ENCODE measurements at regions not wholly inside any gene's neighbourhood (a gene's known extent, or its start where the extent isn't known, plus 50 kb on each side); places are given as distances from the start of the nearest gene placed in this dataset.

DNA sequence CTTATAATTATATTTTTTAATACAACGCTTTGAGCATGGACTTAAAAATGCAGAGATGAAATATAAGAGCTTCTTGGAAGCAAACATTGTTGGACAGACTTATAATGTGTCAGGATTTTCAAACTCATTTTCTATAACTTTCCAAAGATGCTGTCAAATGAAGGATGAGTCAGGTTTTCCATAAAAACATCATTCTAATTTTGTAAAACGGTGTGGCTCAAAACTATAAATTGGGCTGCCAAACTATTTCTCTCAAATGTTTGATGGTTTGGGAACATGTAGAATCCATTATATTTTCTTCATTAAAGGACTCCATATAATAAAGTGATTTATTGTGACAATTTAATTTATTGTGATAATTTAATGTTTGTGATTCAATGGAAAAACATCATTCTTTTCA, 511.2 kb downstream of the USP25 start:
- FAIRE-seq: no peak
- no peak for DNase-seq (ENCODE audit: insufficient read length, low spot score)
- TF ChIP-seq PAX5 (IDR thresholded peaks at IDR 0.05; ENCODE audit: insufficient read depth, low read length, severe bottlenecking) (no peak), TAF1 (IDR thresholded peaks at IDR 0.05; ENCODE audit: low read depth, low read length) (no peak), SPI1 (IDR thresholded peaks at IDR 0.05; ENCODE audit: low read depth, low read length) (no peak), POU2F2 (IDR thresholded peaks at IDR 0.05; ENCODE audit: low read depth, low read length) (no peak), POLR2A (IDR thresholded peaks at IDR 0.05; ENCODE audit: low read depth, low read length) (no peak), POLR2AphosphoS5 (IDR thresholded peaks at IDR 0.05; ENCODE audit: low read depth, low read length) (no peak)

- no peak for FAIRE-seq
- no peak for TF ChIP-seq POLR2A (IDR thresholded peaks at IDR 0.05; ENCODE audit: low read depth, low read length)
- no peak for TF ChIP-seq PAX5 (IDR thresholded peaks at IDR 0.05; ENCODE audit: insufficient read depth, low read length, severe bottlenecking)
These were observed 511.7 kb downstream of the USP25 start for GRCh38 chr21:16241479-16241963.

DNA sequence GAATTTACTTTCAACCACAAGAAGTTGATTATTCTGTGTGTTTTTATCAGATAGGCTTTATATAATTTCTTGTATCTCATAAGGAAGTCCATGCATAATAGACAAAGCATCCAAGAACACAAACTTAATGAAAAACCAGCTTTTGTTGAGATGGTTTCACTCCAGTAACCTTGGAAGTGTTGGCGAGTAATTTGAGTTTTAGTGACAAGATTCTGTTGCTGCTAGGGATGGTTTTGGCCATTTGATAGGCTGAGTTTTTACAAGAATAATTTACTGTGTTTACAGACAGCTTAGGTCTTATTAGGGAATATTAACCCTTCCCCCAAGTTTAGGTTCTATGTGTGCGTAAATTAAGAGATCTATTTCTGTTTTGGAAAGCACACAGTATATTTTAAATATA, 513.6 kb downstream of the USP25 start:
- TF ChIP-seq POLR2AphosphoS5 (IDR thresholded peaks at IDR 0.05; ENCODE audit: low read depth, low read length) (no peak), SPI1 (IDR thresholded peaks at IDR 0.05; ENCODE audit: low read depth, low read length) (no peak), PAX5 (IDR thresholded peaks at IDR 0.05; ENCODE audit: insufficient read depth, low read length, severe bottlenecking) (no peak), POU2F2 (IDR thresholded peaks at IDR 0.05; ENCODE audit: low read depth, low read length) (no peak), POLR2A (IDR thresholded peaks at IDR 0.05; ENCODE audit: low read depth, low read length) (no peak), TAF1 (IDR thresholded peaks at IDR 0.05; ENCODE audit: low read depth, low read length) (no peak)
- no peak for DNase-seq (ENCODE audit: insufficient read length, low spot score)
- no peak for FAIRE-seq

More at GRCh38 chr21:16241479-16241963, 511.7 kb downstream of the USP25 start:
- DNase-seq (ENCODE audit: insufficient read length, low spot score): no peak

- no peak for TF ChIP-seq POLR2AphosphoS5 (IDR thresholded peaks at IDR 0.05; ENCODE audit: low read depth, low read length)
- no peak for TF ChIP-seq SPI1 (IDR thresholded peaks at IDR 0.05; ENCODE audit: low read depth, low read length)
- TF ChIP-seq PAX5 (IDR thresholded peaks at IDR 0.05; ENCODE audit: insufficient read depth, low read length, severe bottlenecking): no peak
- no peak for TF ChIP-seq TAF1 (IDR thresholded peaks at IDR 0.05; ENCODE audit: low read depth, low read length)
- no peak for TF ChIP-seq POU2F2 (IDR thresholded peaks at IDR 0.05; ENCODE audit: low read depth, low read length)
- TF ChIP-seq POLR2A (IDR thresholded peaks at IDR 0.05; ENCODE audit: low read depth, low read length): no peak
- FAIRE-seq (no peak), DNase-seq (ENCODE audit: insufficient read length, low spot score) (no peak)
These were observed 518.9 kb downstream of the USP25 start for GRCh38 chr21:16248705-16249104.

DNA sequence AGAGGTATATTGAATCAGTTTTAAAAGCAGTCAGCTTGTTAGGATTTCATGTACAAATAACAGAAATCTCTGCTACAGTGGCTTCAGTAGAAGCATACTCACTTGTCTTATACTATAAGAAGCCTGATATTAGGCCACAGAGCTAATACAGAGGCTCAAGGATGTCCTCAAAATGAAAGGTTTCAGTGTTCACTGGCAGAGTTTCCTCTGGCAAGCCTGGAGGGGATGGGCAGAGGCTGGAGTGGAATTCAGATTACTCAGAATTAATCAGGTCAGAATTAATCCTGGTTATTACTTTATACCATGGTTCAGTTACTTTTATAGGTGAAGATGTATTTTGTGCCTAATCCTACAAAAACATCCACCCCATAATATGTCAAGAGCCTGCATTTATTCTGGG, 520.5 kb downstream of the USP25 start:
- DNase-seq (ENCODE audit: insufficient read length, low spot score) (no peak), FAIRE-seq (no peak)
- TF ChIP-seq POLR2A (IDR thresholded peaks at IDR 0.05; ENCODE audit: low read depth, low read length) (no peak), POU2F2 (IDR thresholded peaks at IDR 0.05; ENCODE audit: low read depth, low read length) (no peak), POLR2AphosphoS5 (IDR thresholded peaks at IDR 0.05; ENCODE audit: low read depth, low read length) (no peak), PAX5 (IDR thresholded peaks at IDR 0.05; ENCODE audit: insufficient read depth, low read length, severe bottlenecking) (no peak), TAF1 (IDR thresholded peaks at IDR 0.05; ENCODE audit: low read depth, low read length) (no peak), SPI1 (IDR thresholded peaks at IDR 0.05; ENCODE audit: low read depth, low read length) (no peak)

GRCh38 chr21:16258844-16259611, 529.2 kb downstream of the USP25 start:
- FAIRE-seq: no peak
- TF ChIP-seq POLR2A (IDR thresholded peaks at IDR 0.05; ENCODE audit: low read depth, low read length) (no peak), SPI1 (IDR thresholded peaks at IDR 0.05; ENCODE audit: low read depth, low read length) (no peak), POLR2AphosphoS5 (IDR thresholded peaks at IDR 0.05; ENCODE audit: low read depth, low read length) (no peak), PAX5 (IDR thresholded peaks at IDR 0.05; ENCODE audit: insufficient read depth, low read length, severe bottlenecking) (no peak), TAF1 (IDR thresholded peaks at IDR 0.05; ENCODE audit: low read depth, low read length) (no peak), POU2F2 (IDR thresholded peaks at IDR 0.05; ENCODE audit: low read depth, low read length) (no peak)
- no peak for DNase-seq (ENCODE audit: insufficient read length, low spot score)

GRCh38 chr21:16262091-16262490, 532.3 kb downstream of the USP25 start:
- TF ChIP-seq POLR2A (IDR thresholded peaks at IDR 0.05; ENCODE audit: low read depth, low read length): no peak
- no peak for TF ChIP-seq TAF1 (IDR thresholded peaks at IDR 0.05; ENCODE audit: low read depth, low read length)
- TF ChIP-seq POU2F2 (IDR thresholded peaks at IDR 0.05; ENCODE audit: low read depth, low read length): no peak
- TF ChIP-seq POLR2AphosphoS5 (IDR thresholded peaks at IDR 0.05; ENCODE audit: low read depth, low read length): no peak
- no peak for TF ChIP-seq SPI1 (IDR thresholded peaks at IDR 0.05; ENCODE audit: low read depth, low read length)
- TF ChIP-seq PAX5 (IDR thresholded peaks at IDR 0.05; ENCODE audit: insufficient read depth, low read length, severe bottlenecking): no peak
- FAIRE-seq (no peak), DNase-seq (ENCODE audit: insufficient read length, low spot score) (no peak)

DNA sequence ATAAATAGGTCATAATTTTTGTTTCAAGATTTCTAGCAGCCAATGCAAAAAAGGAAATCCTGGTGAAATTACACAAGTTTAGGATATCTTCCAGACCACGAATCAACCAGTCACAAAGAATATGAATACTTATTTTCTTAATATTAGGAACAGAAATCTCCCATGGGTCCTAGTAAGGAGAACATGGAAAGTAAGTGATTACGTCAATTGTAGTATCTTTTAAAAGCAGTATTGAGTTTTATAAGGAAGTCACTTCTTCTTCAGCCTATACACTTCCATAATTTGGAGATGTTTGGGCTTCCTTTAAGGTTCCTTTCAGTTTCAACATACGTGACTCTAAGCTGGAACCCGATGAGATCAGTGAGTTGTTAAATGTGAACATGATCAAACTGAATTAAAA, 534.5 kb downstream of the USP25 start:
- DNase-seq (ENCODE audit: insufficient read length, low spot score) (no peak), FAIRE-seq (no peak)
- TF ChIP-seq POLR2A (IDR thresholded peaks at IDR 0.05; ENCODE audit: low read depth, low read length): no peak

GRCh38 chr21:16269476-16269875, 539.7 kb downstream of the USP25 start:
- TF ChIP-seq POU2F2 (IDR thresholded peaks at IDR 0.05; ENCODE audit: low read depth, low read length) (no peak), SPI1 (IDR thresholded peaks at IDR 0.05; ENCODE audit: low read depth, low read length) (no peak), POLR2A (IDR thresholded peaks at IDR 0.05; ENCODE audit: low read depth, low read length) (no peak), TAF1 (IDR thresholded peaks at IDR 0.05; ENCODE audit: low read depth, low read length) (no peak), POLR2AphosphoS5 (IDR thresholded peaks at IDR 0.05; ENCODE audit: low read depth, low read length) (no peak), PAX5 (IDR thresholded peaks at IDR 0.05; ENCODE audit: insufficient read depth, low read length, severe bottlenecking) (no peak)
- FAIRE-seq (no peak), DNase-seq (ENCODE audit: insufficient read length, low spot score) (no peak)
